GM20000 (cell line): ENCODE measurements at regions not wholly inside any gene's neighbourhood (a gene's known extent, or its start where the extent isn't known, plus 50 kb on each side); places are given as distances from the start of the nearest gene placed in this dataset.

Source experiments
- DNase-seq: peaks from one replicate; pipeline ENCODE4 v3.0.0; 2012; ENCODE audit warnings: low spot score
- CTCF ChIP-seq: IDR thresholded peaks from 2 replicates; pipeline ENCODE4 v1.5.1; 2012; ENCODE audit warnings: mild to moderate bottlenecking, control low read depth; ENCODE audit errors: extremely low read depth, missing control alignments

- no peak for DNase-seq
Measured at GRCh38 chr21:14754682-14755081, 208.6 kb upstream of the SAMSN1 start.

GRCh38 chr21:14754259-14754604 lies 208.1 kb upstream of the SAMSN1 start:
- no peak for TF ChIP-seq CTCF
- no peak for DNase-seq

More at GRCh38 chr21:14754682-14755081, 208.6 kb upstream of the SAMSN1 start:
- no peak for TF ChIP-seq CTCF

DNA sequence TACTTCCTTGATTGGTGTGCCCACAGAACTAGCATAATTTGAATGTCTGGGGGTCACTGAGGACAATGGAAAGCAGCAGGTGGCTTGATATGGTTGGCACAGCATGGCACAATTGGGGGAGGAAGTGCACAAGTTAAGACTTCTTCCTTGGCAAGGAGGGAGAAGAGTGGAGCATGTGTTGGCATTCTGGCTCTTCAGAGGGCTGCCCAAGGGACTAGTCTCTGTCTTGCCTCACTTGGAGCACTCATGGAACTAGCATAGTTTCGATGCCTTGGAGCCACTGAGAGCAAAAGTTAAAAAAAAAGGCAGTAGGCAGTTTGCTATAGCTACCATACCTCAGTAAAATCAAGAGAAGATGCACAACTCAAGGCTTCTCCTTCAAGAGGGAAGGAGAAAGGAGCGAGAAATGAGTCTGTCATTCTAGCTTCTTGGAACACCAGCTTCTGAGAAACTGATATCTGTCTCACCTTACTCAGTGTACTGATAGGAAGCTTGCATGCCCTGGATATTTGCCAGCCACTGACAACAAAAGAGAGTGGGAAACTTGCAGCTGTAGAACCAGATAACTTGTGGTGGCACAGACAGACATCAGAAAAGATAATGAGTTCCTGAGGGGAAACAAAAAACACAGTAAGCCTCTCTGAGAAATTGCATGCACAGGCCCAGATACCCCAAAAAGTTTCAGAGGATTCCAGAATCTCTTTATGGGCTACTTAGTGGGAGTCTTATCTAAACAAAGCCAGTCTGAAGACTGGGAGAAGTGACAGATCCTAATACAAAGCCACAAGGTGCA lies 207.5 kb upstream of the SAMSN1 start:
- TF ChIP-seq CTCF: no peak
- DNase-seq: no peak

- TF ChIP-seq CTCF: no peak
- DNase-seq: no peak
Measured at GRCh38 chr21:14753069-14753465, 207.0 kb upstream of the SAMSN1 start.

- DNase-seq: no peak
- no peak for TF ChIP-seq CTCF
Measured at GRCh38 chr21:14752345-14752909, 206.3 kb upstream of the SAMSN1 start.

DNA sequence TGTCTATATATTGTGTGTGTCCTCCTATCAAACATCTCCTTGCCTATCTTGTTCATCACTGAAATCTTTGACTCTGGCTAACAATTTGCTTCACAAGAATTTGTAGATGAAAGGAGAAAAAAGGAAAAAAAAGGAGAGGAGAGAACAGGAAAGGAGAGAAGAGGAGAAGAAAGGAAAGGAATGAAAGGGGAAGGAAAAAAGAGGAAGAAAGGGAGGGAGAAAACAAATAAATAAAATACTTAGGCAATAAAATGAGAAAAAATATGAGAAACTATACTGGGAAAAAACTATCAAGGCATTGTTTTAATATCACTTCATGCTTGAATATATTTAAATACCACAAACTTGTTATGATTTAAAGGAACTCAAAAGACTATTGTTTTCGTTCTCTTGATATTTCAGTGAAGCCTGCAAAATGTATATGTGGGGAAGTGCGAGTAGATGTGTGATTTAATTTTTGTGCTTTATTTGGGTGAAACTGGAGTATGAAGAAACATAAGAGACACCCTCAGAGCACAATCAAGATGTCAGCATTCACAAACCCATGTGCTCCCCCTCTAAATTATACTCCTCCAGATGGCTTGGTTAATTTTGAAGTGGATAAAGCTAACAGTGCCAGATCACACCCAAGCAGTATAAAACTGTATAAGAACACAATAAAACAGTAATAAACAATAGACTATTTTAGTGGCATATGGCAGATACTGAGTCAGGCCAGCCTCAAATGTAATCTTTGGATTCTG lies 205.7 kb upstream of the SAMSN1 start:
- TF ChIP-seq CTCF: no peak

GRCh38 chr21:14751011-14751410 lies 204.9 kb upstream of the SAMSN1 start:
- DNase-seq: no peak
- no peak for TF ChIP-seq CTCF

More for the DNA sequence above, 205.7 kb upstream of the SAMSN1 start:
- DNase-seq: no peak
